H9 (cell line): ENCODE measurements at regions not wholly inside any gene's neighbourhood (a gene's known extent, or its start where the extent isn't known, plus 50 kb on each side); places are given as distances from the start of the nearest gene placed in this dataset.

Experiments used
- DNase-seq: peaks from one replicate; pipeline ENCODE4 v3.0.0-alpha.2; 2017
- H2AFZ ChIP-seq: one replicate; pipeline ENCODE4 v1.6.1; 2013; ENCODE audit warnings: mild to moderate bottlenecking, low read length, control low read depth, moderate library complexity
- H2AK5ac ChIP-seq: 2 replicates; pipeline ENCODE4 v1.6.1; 2013; ENCODE audit warnings: low read length, control low read depth, mixed read lengths; ENCODE audit not compliant: insufficient read length
- H2BK120ac ChIP-seq: one replicate; pipeline ENCODE4 v1.6.1; 2013; ENCODE audit warnings: low read depth, mild to moderate bottlenecking, low read length, control low read depth, inconsistent platforms; ENCODE audit not compliant: poor library complexity, severe bottlenecking
- H2BK12ac ChIP-seq: 2 replicates; pipeline ENCODE4 v1.6.1; 2013; ENCODE audit warnings: low read length, control low read depth, mixed read lengths, low read depth; ENCODE audit not compliant: insufficient read length
- H2BK15ac ChIP-seq: 2 replicates; pipeline ENCODE4 v1.6.1; 2013; ENCODE audit warnings: low read depth, low read length, control low read depth
- H2BK20ac ChIP-seq: one replicate; pipeline ENCODE4 v1.6.1; 2013; ENCODE audit warnings: low read depth, mild to moderate bottlenecking, low read length, control low read depth, inconsistent platforms; ENCODE audit not compliant: poor library complexity, severe bottlenecking
- H2BK5ac ChIP-seq: 2 replicates; pipeline ENCODE4 v1.6.1; 2013; ENCODE audit warnings: low read length, control low read depth, mixed read lengths; ENCODE audit not compliant: insufficient read length
- H3K14ac ChIP-seq: 2 replicates; pipeline ENCODE4 v1.6.1; 2013; ENCODE audit warnings: low read length, control low read depth; ENCODE audit not compliant: insufficient read depth
- H3K18ac ChIP-seq: 2 replicates; pipeline ENCODE4 v1.6.1; 2013; ENCODE audit warnings: low read depth, mild to moderate bottlenecking, mixed read lengths, low read length, control low read depth; ENCODE audit not compliant: insufficient read length
- H3K23ac ChIP-seq: 2 replicates; pipeline ENCODE4 v1.6.1; 2013; ENCODE audit warnings: low read length, control low read depth, mixed read lengths, low read depth; ENCODE audit not compliant: insufficient read length
- H3K23me2 ChIP-seq: 2 replicates; pipeline ENCODE4 v1.6.1; 2013; ENCODE audit warnings: low read depth, mild to moderate bottlenecking, mixed read lengths, low read length, control low read depth; ENCODE audit not compliant: insufficient read length, poor library complexity, severe bottlenecking
- H3K27ac ChIP-seq: 2 replicates; pipeline ENCODE4 v1.5.1; 2013; ENCODE audit warnings: low read length, control low read depth, mixed read lengths, low read depth; ENCODE audit not compliant: insufficient read length
- H3K27me3 ChIP-seq: 2 replicates; pipeline ENCODE4 v1.6.1; 2013; ENCODE audit warnings: low read length, control low read depth, inconsistent platforms; ENCODE audit not compliant: insufficient read depth
- H3K4ac ChIP-seq: 2 replicates; pipeline ENCODE4 v1.6.1; 2013; ENCODE audit warnings: low read depth, mild to moderate bottlenecking, control low read depth, inconsistent platforms, low read length, moderate library complexity
- H3K4me1 ChIP-seq: 2 replicates; pipeline ENCODE4 v1.6.1; 2013; ENCODE audit warnings: low read length, control low read depth, inconsistent platforms; ENCODE audit not compliant: insufficient read depth
- H3K4me2 ChIP-seq: 2 replicates; pipeline ENCODE4 v1.6.1; 2013; ENCODE audit warnings: low read length, control low read depth, mixed read lengths; ENCODE audit not compliant: insufficient read length, insufficient read depth
- H3K56ac ChIP-seq: 2 replicates; pipeline ENCODE4 v1.6.1; 2013; ENCODE audit warnings: low read depth, mild to moderate bottlenecking, mixed read lengths, low read length, control low read depth; ENCODE audit not compliant: insufficient read length
- H3K79me1 ChIP-seq: 2 replicates; pipeline ENCODE4 v1.6.1; 2013; ENCODE audit warnings: low read depth, mild to moderate bottlenecking, moderate library complexity, low read length, control low read depth, inconsistent platforms; ENCODE audit not compliant: insufficient read depth, poor library complexity, severe bottlenecking
- H3K79me2 ChIP-seq: 2 replicates; pipeline ENCODE4 v1.6.1; 2013; ENCODE audit warnings: low read length, control low read depth, inconsistent platforms; ENCODE audit not compliant: insufficient read depth
- H3K9ac ChIP-seq: 2 replicates; pipeline ENCODE4 v1.6.1; 2013; ENCODE audit warnings: low read length, control low read depth, mixed read lengths; ENCODE audit not compliant: insufficient read length; ENCODE audit errors: extremely low read depth
- H3K9me3 ChIP-seq: one replicate; pipeline ENCODE4 v1.6.1; 2013; ENCODE audit warnings: low read depth, low read length, inconsistent platforms; ENCODE audit not compliant: control insufficient read depth
- H3T11ph ChIP-seq: one replicate; pipeline ENCODE4 v1.6.1; 2013; ENCODE audit warnings: mild to moderate bottlenecking, low read length, control low read depth, inconsistent platforms
- H4K20me1 ChIP-seq: one replicate; pipeline ENCODE4 v1.6.1; 2013; ENCODE audit not compliant: control insufficient read depth, insufficient read length, insufficient read depth
- H4K5ac ChIP-seq: 2 replicates; pipeline ENCODE4 v1.6.1; 2013; ENCODE audit warnings: low read depth, mild to moderate bottlenecking, mixed read lengths, low read length, control low read depth; ENCODE audit not compliant: insufficient read length
- H4K8ac ChIP-seq: replicated peaks from 2 replicates; pipeline ENCODE4 v1.6.1; 2013; ENCODE audit warnings: low read length, control low read depth, mixed read lengths, low read depth; ENCODE audit not compliant: insufficient read length
- H4K91ac ChIP-seq: 2 replicates; pipeline ENCODE4 v1.6.1; 2013; ENCODE audit warnings: low read depth, mild to moderate bottlenecking, moderate library complexity, mixed read lengths, low read length, control low read depth; ENCODE audit not compliant: insufficient read length
- H3K27ac Mint-ChIP-seq, 3 experiments: 2 replicates in 2 of 3; 3 replicates in 1 of 3; pipeline ENCODE4 v1.8.0; 2020 to 2021; ENCODE audit warnings: mixed read lengths in 3 of 3, mild to moderate bottlenecking in 1 of 3, moderate library complexity in 1 of 3
- H3K27me3 Mint-ChIP-seq: 2 replicates; pipeline ENCODE4 v1.8.0; 2021; ENCODE audit warnings: low read depth, mild to moderate bottlenecking, moderate library complexity, mixed read lengths
- H3K36me3 Mint-ChIP-seq, 3 experiments: 2 replicates in 2 of 3; 3 replicates in 1 of 3; pipeline ENCODE4 v1.8.0; 2020 to 2021; ENCODE audit warnings: low read depth in 3 of 3, mixed read lengths in 3 of 3; ENCODE audit not compliant: insufficient read depth in 1 of 3
- H3K4me1 Mint-ChIP-seq, 2 experiments: 2 replicates each; pipeline ENCODE4 v1.8.0; 2020; ENCODE audit warnings: mixed read lengths in 2 of 2
- H3K4me3 Mint-ChIP-seq, 2 experiments: 2 replicates in 1 of 2; 3 replicates in 1 of 2; pipeline ENCODE4 v1.8.0; 2020 to 2021; ENCODE audit warnings: mild to moderate bottlenecking in 2 of 2, mixed read lengths in 2 of 2, moderate library complexity in 1 of 2
- H3K9me3 Mint-ChIP-seq, 2 experiments: 2 replicates in 1 of 2; 3 replicates in 1 of 2; pipeline ENCODE4 v1.8.0; 2020; ENCODE audit warnings: mild to moderate bottlenecking in 2 of 2, mixed read lengths in 2 of 2, moderate library complexity in 1 of 2
- CTCF ChIP-seq: fragments of 200-600 bp; sonication (generic); conservative IDR thresholded peaks from 3 replicates; pipeline ENCODE4 v1.8.0; 2021; ENCODE audit warnings: antibody characterized with exemption, mild to moderate bottlenecking
- WGBS: extraction: QIAGEN DNeasy Blood & Tissue Kit; methylation state at CpG from one replicate; pipeline ENCODE4 v1.1.7; 2013; ENCODE audit warnings: missing lambda C conversion rate, low lambda C conversion rate, mixed read lengths; ENCODE audit not compliant: insufficient read length; ENCODE audit errors: extremely low coverage; 5-methylcytosine and 5-hydroxymethylcytosine counted together

DNA sequence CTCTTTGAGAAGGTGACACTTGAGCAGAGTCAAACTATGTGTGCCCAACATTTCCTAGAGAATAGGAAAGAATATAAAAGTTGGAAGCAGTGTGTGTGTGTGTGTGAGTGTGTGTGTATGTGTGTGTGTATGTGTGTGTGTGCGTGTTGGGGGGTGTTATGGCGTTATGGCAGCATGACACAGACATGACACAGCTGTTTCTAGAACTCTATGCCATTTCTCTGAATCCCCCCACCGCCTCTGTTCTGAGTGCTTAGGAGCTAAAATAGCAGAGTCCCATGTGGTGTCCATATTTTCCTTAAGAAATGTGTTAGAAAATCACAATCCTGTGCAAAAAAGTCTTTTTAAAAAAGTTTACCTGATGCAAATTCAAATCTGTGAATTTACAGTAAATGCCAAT, 556.1 kb downstream of the RWDD3 start:
- H3K4me1 Mint-ChIP-seq, result peaks cover 16% of the 10 kb centered on the region in 2 experiments
- H3K79me1 ChIP-seq, result no peaks in the 10 kb centered on the region
- H4K20me1 ChIP-seq, result no peaks in the 10 kb centered on the region
- no peak overlapping the region for H3K4me2 ChIP-seq
- H3K27me3 Mint-ChIP-seq, result no peaks in the 10 kb centered on the region
- H3K27ac Mint-ChIP-seq, result no peak overlapping the region
- H2BK5ac ChIP-seq, result no peak overlapping the region
- no peak overlapping the region for H2AK5ac ChIP-seq
- no peak overlapping the region for H3K9ac ChIP-seq
- no peak overlapping the region for H2BK15ac ChIP-seq
- no peaks in the 10 kb centered on the region for H3K23me2 ChIP-seq
- peaks cover 5 to 8% of the 10 kb centered on the region in 2 experiments for H3K9me3 Mint-ChIP-seq
- H3K4me1 ChIP-seq, result no peaks in the 10 kb centered on the region
- H3K79me2 ChIP-seq, result no peaks in the 10 kb centered on the region
- no peak overlapping the region for H3K23ac ChIP-seq
- no peak overlapping the region for H2AFZ ChIP-seq
- no peaks in the 10 kb centered on the region for H3K9me3 ChIP-seq
- H3T11ph ChIP-seq, result no peak overlapping the region
- TF ChIP-seq CTCF, result no peak
- H4K8ac ChIP-seq, result no peak overlapping the region
- no peak overlapping the region for H3K56ac ChIP-seq
- H2BK20ac ChIP-seq, result no peak overlapping the region
- no peak for DNase-seq
- no peak overlapping the region for H3K27ac ChIP-seq
- H3K4ac ChIP-seq, result no peak overlapping the region
- H4K91ac ChIP-seq, result no peak overlapping the region
- no peak overlapping the region for H2BK120ac ChIP-seq
- H3K36me3 Mint-ChIP-seq, result peaks cover 3 to 16% (median 8%) of the 10 kb centered on the region in 3 experiments
- no peak overlapping the region for H3K4me3 Mint-ChIP-seq
- H3K27me3 ChIP-seq, result no peaks in the 10 kb centered on the region
- H3K18ac ChIP-seq, result no peak overlapping the region
- WGBS, result no CpG with 5 or more reads among the region's 3 CpGs
- no peak overlapping the region for H3K14ac ChIP-seq
- no peak overlapping the region for H4K5ac ChIP-seq
- no peak overlapping the region for H2BK12ac ChIP-seq
